HG03280 (cell line): ENCODE measurements at regions not wholly inside any gene's neighbourhood (a gene's known extent, or its start where the extent isn't known, plus 50 kb on each side); places are given as distances from the start of the nearest gene placed in this dataset.

ENCODE experiments used
- ATAC-seq: cut with Tn5 transposase; IDR thresholded peaks from one replicate; pipeline ENCODE4 v1.9.1; 2021; ENCODE audit warnings: mild to moderate bottlenecking, moderate library complexity; ENCODE audit not compliant: unreplicated experiment

- ATAC-seq, result no peak
Observed at GRCh38 chr11:116207421-116208141, 565.2 kb downstream of the BUD13 start.

- ATAC-seq, result no peak
Observed at GRCh38 chr11:116207019-116207418, 565.8 kb downstream of the BUD13 start.

GRCh38 chr11:116202922-116203321 lies 569.9 kb downstream of the BUD13 start:
- ATAC-seq, result no peak

GRCh38 chr11:116200564-116200963 lies 572.2 kb downstream of the BUD13 start:
- ATAC-seq, result no peak

GRCh38 chr11:116199182-116199581 lies 573.6 kb downstream of the BUD13 start:
- ATAC-seq, result no peak

GRCh38 chr11:116194156-116194904 lies 578.5 kb downstream of the BUD13 start:
- ATAC-seq, result no peak

- no peak for ATAC-seq
Observed at GRCh38 chr11:116193321-116194131, 579.3 kb downstream of the BUD13 start.

GRCh38 chr11:116192509-116193210 lies 580.1 kb downstream of the BUD13 start:
- no peak for ATAC-seq

GRCh38 chr11:116190861-116191260 lies 581.9 kb downstream of the BUD13 start:
- no peak for ATAC-seq

- no peak for ATAC-seq
Observed at GRCh38 chr11:116189408-116190170, 583.2 kb downstream of the BUD13 start.

- no peak for ATAC-seq
Observed at GRCh38 chr11:116188350-116188749, 584.4 kb downstream of the BUD13 start.

- no peak for ATAC-seq
Observed at GRCh38 chr11:116187026-116187425, 585.8 kb downstream of the BUD13 start.

GRCh38 chr11:116185551-116185950 lies 587.2 kb downstream of the BUD13 start:
- no peak for ATAC-seq

- ATAC-seq, result no peak
Observed at GRCh38 chr11:116184763-116185162, 588.0 kb downstream of the BUD13 start.

GRCh38 chr11:116182356-116182966 lies 590.3 kb downstream of the BUD13 start:
- no peak for ATAC-seq

GRCh38 chr11:116180806-116181600 lies 591.8 kb downstream of the BUD13 start:
- no peak for ATAC-seq

- ATAC-seq, result no peak
Observed at GRCh38 chr11:116179401-116179800, 593.4 kb downstream of the BUD13 start.

- ATAC-seq, result no peak
Observed at GRCh38 chr11:116177521-116178210, 595.1 kb downstream of the BUD13 start.
